ENCODE measurements at regions not wholly inside any gene's neighbourhood (a gene's known extent, or its start where the extent isn't known, plus 50 kb on each side); places are given as distances from the start of the nearest gene placed in this dataset.
"Not testable (repeated sequence)": the region's sequence is repeated elsewhere in the genome, so short reads cannot be mapped to it uniquely, and the experiment has no call there.

DNA sequence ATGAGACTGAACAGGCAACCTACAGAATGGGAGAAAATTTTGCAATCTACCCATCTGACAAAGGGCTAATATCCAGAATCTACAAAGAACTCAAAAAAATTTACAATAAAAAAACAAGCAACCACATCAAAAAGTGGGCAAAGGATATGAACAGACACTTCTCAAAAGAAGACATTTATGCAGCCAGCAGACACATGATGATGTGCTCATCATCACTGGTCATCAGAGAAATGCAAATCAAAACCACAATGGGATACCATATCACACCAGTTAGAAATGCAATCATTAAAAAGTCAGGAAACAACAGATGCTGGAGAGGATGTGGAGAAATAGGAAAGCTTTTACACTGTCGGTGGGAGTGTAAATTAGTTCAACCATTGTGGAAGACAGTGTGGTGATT, 51.7 kb upstream of the PAXBP1 start:
- DNase-seq, result not testable (repeated sequence)

- no peak for DNase-seq
Observed at GRCh38 chr21:32824950-32825349, 53.4 kb upstream of the PAXBP1 start.

- DNase-seq, result peak; percentile 59
Observed at GRCh38 chr21:32826329-32827167, 55.0 kb upstream of the PAXBP1 start.

- DNase-seq, result no peak
Observed at GRCh38 chr21:32828908-32829307, 57.4 kb upstream of the PAXBP1 start.

DNA sequence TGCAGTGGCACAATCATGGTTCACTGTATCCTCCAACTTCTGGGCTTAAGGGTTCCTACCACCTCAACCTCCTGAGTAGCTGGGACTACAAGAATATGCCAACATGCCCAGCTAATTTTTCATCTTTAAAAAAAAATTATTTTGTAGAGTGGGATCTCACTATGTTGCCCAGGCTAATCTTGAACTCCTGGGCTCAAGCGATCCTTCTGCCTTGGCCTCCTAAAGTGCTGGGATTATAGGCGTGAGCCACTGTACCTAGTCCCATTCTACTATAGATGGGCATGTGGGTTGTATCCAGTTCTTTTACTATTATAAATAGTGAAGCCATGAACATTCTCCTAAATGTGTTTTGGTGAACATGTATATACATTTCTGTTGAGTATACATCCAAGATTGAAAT, 57.9 kb upstream of the PAXBP1 start:
- DNase-seq, result no peak

DNA sequence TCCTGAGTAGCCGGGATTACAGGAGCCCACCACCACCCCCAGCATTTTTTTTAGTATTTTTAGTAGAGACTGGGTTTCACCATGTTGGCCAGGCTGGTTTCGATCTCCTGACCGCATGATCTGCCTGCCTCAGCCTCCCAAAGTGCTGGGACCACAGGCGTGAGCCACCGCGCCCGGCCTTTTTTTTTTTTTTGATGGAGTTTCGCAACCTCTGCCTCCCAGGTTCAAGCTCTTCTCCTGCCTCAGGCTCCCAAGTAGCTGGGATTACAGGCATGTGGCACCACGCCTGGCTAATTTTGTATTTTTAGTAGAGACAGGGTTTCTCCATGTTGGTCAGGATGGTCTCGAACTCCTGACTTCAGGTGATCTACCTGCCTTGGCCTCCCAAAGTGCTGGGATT, 60.2 kb upstream of the PAXBP1 start:
- DNase-seq, result not testable (repeated sequence)

DNA sequence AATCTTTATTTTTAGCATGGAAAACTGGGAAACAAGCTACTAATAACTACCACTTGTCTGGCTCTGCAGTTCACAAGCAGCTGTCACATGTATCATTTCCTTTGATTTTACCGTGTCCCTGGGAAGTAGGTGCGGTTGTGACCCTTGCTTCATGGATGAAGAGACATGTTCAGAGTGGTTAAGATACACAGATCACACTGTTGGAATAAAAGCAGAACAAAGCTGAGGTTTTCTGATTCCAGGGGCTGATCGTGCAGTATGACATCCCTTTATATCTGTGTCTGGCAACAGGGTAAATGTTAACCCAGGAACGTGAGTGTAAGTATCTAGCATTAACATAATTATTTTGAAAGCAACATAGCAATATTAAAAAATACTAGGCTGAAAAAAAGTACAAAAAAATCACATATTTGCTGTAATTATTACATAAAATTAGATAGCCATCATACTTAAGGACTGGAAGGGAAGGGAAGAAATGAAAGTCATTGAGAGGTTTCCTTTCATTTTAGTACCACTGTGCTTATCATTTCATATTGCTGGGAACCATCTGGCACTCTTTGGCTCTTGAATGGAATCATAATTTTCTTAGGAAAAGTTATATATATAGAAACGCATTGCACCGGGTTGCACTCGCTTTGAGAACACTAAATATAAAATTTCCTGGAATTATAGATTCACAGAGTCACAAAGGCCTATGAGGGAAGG, 62.8 kb upstream of the PAXBP1 start:
- DNase-seq, result no peak

GRCh38 chr21:32834916-32835235, 63.3 kb upstream of the PAXBP1 start:
- no peak for DNase-seq

DNA sequence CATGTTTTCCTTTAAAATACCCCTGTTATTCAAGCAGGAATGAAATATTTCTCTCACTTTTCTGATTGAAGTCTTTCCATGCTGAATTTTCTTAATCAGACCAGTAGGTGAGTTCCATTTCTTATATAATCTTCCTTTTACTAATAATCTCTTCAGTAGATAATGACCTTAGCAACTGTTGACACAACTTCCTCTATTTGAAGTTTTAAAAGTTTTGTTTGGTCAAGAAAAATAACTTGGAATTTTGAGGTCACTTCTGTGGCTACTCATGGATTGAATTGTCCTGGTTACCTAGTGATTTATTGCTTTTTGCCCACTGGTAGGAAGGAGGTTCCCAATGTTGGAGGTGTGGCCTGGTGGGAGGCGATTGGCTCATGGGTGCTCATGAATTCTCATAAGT, 70.6 kb upstream of the PAXBP1 start:
- no peak for DNase-seq

DNA sequence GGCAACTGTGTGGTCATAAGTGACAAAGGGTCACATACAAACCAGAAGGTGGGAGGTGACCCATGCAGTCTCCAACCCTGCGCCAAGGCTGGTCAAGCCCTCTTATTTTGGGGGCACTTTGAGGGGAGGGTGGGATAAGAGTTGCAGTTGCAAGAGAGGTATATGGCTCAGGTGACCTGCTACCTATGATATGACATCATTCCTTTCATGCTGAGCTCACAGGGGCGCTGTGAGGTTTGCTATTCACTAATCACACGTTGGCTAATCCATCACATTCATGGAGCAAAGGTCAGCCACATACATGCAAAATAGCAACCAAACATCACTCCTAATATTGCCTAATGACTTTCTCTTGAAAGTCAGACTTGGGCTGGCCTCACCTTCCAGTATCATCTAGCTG, 72.0 kb upstream of the PAXBP1 start:
- no peak for DNase-seq

DNA sequence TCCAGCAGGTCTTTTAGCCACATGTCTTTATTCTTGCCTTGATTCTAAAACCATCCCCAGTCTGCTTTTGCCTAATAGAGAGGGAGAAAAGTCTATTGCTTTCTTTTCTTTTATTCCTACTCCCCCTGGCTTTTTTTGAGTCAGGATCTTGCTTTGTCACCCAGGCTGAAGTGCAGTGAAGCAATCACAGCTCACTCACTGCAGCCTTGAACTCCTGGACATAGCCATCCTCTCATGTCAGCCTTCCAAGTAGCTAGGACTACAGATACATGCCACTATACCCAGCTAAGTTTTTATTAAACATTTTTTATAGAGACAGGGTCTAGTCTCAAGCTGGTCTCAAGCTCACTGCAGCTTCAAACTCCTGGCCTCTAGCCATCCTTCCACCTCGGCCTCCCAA, 72.5 kb upstream of the PAXBP1 start:
- no peak for DNase-seq

- peak; percentile 62 for DNase-seq
Observed at GRCh38 chr21:32844653-32845436, 73.3 kb upstream of the PAXBP1 start.

DNA sequence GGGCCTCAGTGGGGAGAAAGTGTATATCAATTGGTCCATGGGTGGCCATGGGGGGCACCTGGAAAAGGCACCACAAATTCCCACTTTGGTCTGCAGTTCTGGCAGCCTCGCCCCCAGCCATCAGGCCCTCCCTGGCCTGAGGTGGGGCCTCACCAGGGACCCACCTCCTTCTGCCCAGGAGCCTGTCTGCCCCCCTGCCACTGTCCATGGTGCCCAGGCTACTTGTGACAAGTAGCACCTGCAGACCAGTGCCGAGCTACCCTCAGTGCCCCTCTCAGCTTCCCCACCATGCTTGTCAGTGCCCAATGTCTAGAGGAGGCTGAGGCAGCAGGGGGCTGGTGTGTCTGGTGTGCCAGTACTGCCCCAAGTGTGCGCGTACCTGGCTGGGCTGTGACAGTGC, 87.1 kb upstream of the PAXBP1 start:
- DNase-seq, result no peak

GRCh38 chr21:32860399-32860798, 88.8 kb upstream of the PAXBP1 start:
- no peak for DNase-seq

- DNase-seq, result no peak
Observed at GRCh38 chr21:32861866-32862265, 90.3 kb upstream of the PAXBP1 start.

DNA sequence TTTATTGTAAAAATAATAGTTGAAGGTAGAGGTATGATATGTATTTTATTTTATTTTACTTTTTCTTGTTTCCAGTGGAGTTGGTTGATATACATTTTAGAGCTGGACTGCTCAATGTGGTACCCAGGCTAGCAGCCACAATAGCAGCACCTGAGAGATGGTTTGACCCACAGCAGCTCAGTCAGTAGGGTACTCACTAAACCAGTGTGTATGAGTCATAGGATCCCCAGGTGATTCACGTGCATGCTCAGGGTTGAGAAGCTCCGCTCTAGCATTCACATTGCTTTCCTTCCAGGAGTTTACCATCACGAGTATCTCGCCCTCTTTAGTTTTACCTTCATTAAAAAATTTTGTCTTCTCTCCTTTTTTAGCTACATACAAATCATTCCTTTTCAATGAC, 96.0 kb upstream of the PAXBP1 start:
- no peak for DNase-seq

DNA sequence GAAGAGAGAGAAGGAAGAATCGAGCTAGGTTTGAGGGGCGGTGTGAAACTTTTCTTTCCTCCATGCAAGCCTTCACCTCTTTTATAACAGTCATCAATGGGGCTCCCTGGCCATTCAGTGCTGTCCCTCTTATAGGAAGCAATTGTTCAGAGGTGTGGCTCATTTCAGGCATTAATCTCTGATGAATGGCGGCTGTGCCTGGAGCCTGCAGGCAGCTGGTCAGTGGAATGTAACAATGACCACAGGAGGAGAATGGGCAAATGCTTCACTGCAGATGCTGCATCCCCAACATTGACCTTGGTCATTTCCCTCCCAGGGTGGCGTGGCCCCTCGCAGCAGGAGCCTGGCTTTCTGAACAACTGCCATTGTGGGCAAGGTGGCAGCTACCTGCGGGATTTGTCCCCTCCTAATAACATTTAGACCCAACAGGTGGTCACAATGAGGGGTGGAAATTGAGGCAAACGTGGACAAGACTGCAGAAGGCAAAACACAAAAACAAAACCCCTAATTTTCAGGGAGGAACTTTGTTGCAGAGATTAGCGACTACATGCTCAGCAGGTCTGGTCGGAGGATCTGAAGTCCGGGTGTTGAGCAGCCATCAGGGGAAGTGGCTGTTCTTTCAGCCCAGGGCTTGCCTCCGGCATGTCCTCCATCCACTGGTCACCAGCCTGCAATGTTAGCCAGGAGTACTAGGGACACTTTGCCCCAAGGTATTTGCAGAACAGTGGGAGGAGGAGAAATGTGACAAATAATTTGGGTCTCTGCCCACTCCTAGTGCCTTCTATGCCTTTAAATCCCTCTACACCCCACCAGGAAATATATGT, 97.3 kb upstream of the PAXBP1 start:
- no peak for DNase-seq

GRCh38 chr21:32869459-32869858, 97.9 kb upstream of the PAXBP1 start:
- DNase-seq, result no peak

DNA sequence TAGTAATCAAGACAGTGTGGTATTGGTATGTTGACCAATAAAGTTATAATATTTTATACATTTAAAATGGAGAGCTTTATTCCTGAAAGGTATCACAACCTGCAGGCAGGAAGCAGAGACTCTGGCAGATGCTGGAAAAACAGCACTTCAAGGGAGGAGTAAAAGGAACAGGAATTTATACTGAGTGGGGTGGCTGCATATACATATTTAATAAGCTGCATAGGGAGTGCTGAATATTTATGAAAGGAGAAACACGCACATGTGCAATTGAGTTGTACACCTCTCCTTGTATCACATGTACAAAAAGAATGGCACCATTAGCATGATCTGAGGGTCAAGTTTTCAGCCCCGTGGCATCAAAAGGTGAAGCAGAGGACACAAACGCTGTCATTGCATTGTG, 104.9 kb upstream of the PAXBP1 start:
- no peak for DNase-seq

GRCh38 chr21:32877888-32878287, 106.3 kb upstream of the PAXBP1 start:
- not testable (repeated sequence) for DNase-seq

DNA sequence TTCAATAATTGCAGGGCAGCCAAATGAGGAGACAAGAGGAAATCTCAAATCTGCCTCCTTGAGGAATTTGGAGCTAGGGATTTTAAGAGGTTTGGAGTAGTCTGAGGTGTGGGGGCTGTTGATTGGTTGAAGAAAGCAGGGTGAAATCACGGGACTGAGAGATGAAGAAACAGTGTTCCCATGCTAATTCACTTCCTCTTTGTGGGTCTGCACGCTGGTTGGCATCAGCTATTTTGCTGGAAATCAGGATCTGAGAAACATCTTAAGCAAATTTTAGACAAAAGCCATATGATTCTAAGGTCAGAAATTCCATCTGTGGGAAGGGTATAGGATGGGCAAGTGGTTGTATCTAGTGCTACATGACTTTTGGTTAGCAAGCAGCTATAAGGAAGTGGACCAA, 107.1 kb upstream of the PAXBP1 start:
- DNase-seq, result no peak

DNA sequence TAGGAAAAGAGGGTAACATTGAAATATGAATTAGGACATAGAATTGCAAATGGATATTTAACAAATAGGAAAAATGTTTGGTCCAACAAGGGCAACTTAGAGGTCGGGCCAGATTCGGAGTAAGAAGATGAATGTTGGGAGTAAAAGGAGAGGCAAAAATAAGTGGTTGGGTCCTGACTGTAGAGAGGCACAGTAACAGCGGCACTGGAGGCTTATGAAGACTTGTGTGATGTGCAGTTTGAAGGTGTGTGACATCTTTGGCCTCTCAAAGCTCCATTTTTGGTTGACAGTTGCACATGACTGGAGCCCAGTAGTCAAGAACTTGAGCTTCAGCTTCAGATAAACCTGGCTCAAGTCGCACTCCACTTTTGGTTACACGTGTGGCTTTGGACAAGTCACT, 109.9 kb upstream of the PAXBP1 start:
- DNase-seq, result no peak

- no peak for DNase-seq
Observed at GRCh38 chr21:32884062-32884461, 112.5 kb upstream of the PAXBP1 start.
